DMS153 treated with DMSO at 0.1 percent for 48 hours (cell line): ENCODE measurements at regions not wholly inside any gene's neighbourhood (a gene's known extent, or its start where the extent isn't known, plus 50 kb on each side); places are given as distances from the start of the nearest gene placed in this dataset.
"Not testable (repeated sequence)": the region's sequence is repeated elsewhere in the genome, so short reads cannot be mapped to it uniquely, and the experiment has no call there.

Source experiments
- DNase-seq: peaks from one replicate; lab custom pipeline; 2025; ENCODE audit not compliant: unreplicated experiment; lab: John Stamatoyannopoulos, UW

GRCh38 chr7:26085771-26086170, 66.2 kb upstream of the NFE2L3 start:
- no peak for DNase-seq

- DNase-seq = no peak
These were observed 64.5 kb upstream of the NFE2L3 start for GRCh38 chr7:26087321-26088091.

GRCh38 chr7:26089469-26089868, 62.5 kb upstream of the NFE2L3 start:
- not testable (repeated sequence) for DNase-seq

GRCh38 chr7:26090927-26091519, 61.0 kb upstream of the NFE2L3 start:
- peak; percentile 85 for DNase-seq

GRCh38 chr7:26091933-26092332, 60.1 kb upstream of the NFE2L3 start:
- DNase-seq = no peak

- no peak for DNase-seq
These were observed 59.0 kb upstream of the NFE2L3 start for GRCh38 chr7:26093023-26093422.

GRCh38 chr7:26096136-26096535, 55.9 kb upstream of the NFE2L3 start:
- no peak for DNase-seq

GRCh38 chr7:26097837-26098668, 53.9 kb upstream of the NFE2L3 start:
- no peak for DNase-seq

GRCh38 chr7:26099236-26099635, 52.8 kb upstream of the NFE2L3 start:
- no peak for DNase-seq

- no peak for DNase-seq
These were observed 51.3 kb upstream of the NFE2L3 start for GRCh38 chr7:26100406-26101339.

GRCh38 chr7:26101361-26102151, 50.4 kb upstream of the NFE2L3 start:
- DNase-seq = no peak

- DNase-seq = no peak
These were observed 49.8 kb upstream of the NFE2L3 start for GRCh38 chr7:26102176-26102575.
